ENCODE measurements at regions not wholly inside any gene's neighbourhood (a gene's known extent, or its start where the extent isn't known, plus 50 kb on each side); places are given as distances from the start of the nearest gene placed in this dataset.

DNA sequence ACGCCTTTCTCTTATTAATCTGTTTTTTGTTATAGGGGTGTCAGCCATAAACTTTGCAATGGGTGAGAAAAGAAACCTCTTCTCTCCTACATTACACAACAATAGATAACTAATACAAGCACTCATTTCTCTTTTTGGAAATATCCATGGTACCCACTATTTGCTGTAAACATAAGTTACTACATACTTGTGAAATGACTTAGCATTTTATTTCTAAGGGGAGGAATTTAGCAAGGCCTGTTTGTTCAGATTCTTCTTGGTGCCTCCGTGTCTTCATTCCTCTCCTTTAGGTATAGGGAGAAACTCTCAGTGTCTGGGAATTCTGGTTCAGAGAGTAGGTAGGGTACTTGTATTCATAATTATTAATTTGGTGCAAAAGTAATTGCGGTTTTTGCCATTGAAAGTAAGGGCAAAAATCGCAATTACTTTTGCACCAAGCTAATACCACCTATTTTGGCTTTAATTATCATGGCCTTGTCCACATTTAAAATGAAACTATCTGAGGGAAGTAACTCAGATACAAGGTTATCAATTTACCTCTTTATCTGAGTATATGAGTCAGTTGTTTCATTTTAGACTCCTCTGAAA, 134.8 kb downstream of the MREG start:
- H4K20me1 ChIP-seq (ENCODE audit: insufficient read depth) = no peaks in the 10 kb centered on the region
- H3K27ac ChIP-seq (ENCODE audit: low read depth in 2 of 2, low read length in 1 of 2) = no peak overlapping the region
- peaks cover 0 to 2% of the 10 kb centered on the region in 2 experiments for H3K36me3 ChIP-seq (replicated peaks in 1 of 2; ENCODE audit: control insufficient read depth in 1 of 2, insufficient read depth in 2 of 2, low read length in 1 of 2)
- no peak for DNase-seq
- H3K4me1 ChIP-seq (ENCODE audit: control insufficient read depth in 1 of 2, insufficient read depth in 2 of 2, low read depth in 1 of 2, low read length in 1 of 2) = 0 out of 4 replicates have a peak, but pooled peaks cover 0 to 9% of the 10 kb centered on the region in 2 experiments
- H3K4me2 ChIP-seq = no peak overlapping the region
- no peaks in the 10 kb centered on the region for H3K27me3 ChIP-seq (ENCODE audit: insufficient read depth)
- H3K9me3 ChIP-seq = no peaks in the 10 kb centered on the region
- 73% methylated on average over 4 of the region's 4 CpGs for WGBS (ENCODE audit: low lambda C conversion rate)
- H3K9me2 ChIP-seq = no peaks in the 10 kb centered on the region
- ChIA-PET CTCF (no interaction called here), POLR2A (no interaction called here)
- no peak overlapping the region for H3K9ac ChIP-seq
- no peaks in the 10 kb centered on the region for H3K79me2 ChIP-seq (ENCODE audit: insufficient read depth)
- H3F3A ChIP-seq (replicated peaks; ENCODE audit: insufficient read depth) = peaks cover 5% of the 10 kb centered on the region
- H3K4me3 ChIP-seq (ENCODE audit: low read depth in 2 of 2, low read length in 1 of 2) = no peak overlapping the region
- no peak overlapping the region for H2AFZ ChIP-seq (ENCODE audit: low read depth)
- TF ChIP-seq, protein P1, sequence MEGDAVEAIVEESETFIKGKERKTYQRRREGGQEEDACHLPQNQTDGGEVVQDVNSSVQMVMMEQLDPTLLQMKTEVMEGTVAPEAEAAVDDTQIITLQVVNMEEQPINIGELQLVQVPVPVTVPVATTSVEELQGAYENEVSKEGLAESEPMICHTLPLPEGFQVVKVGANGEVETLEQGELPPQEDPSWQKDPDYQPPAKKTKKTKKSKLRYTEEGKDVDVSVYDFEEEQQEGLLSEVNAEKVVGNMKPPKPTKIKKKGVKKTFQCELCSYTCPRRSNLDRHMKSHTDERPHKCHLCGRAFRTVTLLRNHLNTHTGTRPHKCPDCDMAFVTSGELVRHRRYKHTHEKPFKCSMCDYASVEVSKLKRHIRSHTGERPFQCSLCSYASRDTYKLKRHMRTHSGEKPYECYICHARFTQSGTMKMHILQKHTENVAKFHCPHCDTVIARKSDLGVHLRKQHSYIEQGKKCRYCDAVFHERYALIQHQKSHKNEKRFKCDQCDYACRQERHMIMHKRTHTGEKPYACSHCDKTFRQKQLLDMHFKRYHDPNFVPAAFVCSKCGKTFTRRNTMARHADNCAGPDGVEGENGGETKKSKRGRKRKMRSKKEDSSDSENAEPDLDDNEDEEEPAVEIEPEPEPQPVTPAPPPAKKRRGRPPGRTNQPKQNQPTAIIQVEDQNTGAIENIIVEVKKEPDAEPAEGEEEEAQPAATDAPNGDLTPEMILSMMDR (IDR thresholded peaks at IDR 0.05) = no peak
- no peak for TF ChIP-seq ELF1 (IDR thresholded peaks at IDR 0.05)
- TF ChIP-seq FOSL2 (IDR thresholded peaks at IDR 0.05; ENCODE audit: borderline replicate concordance, low read depth) = no peak
- TF ChIP-seq, protein P2, sequence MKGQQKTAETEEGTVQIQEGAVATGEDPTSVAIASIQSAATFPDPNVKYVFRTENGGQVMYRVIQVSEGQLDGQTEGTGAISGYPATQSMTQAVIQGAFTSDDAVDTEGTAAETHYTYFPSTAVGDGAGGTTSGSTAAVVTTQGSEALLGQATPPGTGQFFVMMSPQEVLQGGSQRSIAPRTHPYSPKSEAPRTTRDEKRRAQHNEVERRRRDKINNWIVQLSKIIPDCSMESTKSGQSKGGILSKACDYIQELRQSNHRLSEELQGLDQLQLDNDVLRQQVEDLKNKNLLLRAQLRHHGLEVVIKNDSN (IDR thresholded peaks at IDR 0.05; ENCODE audit: borderline replicate concordance, low read depth) = no peak
- no peak for TF ChIP-seq SIN3A (IDR thresholded peaks at IDR 0.05; ENCODE audit: borderline replicate concordance, low read depth, low read length)
- TF ChIP-seq YY1 (IDR thresholded peaks at IDR 0.05; ENCODE audit: low read depth) = no peak
- TF ChIP-seq NFIC (IDR thresholded peaks at IDR 0.05; ENCODE audit: borderline replicate concordance) = no peak
- TF ChIP-seq MXI1 (IDR thresholded peaks at IDR 0.05; ENCODE audit: low read depth, low read length) = no peak
- no peak for TF ChIP-seq RCOR1 (IDR thresholded peaks at IDR 0.05; ENCODE audit: low read length)
- no peak for TF ChIP-seq GABPA (IDR thresholded peaks at IDR 0.05; ENCODE audit: low read depth)
- TF ChIP-seq, protein P3, sequence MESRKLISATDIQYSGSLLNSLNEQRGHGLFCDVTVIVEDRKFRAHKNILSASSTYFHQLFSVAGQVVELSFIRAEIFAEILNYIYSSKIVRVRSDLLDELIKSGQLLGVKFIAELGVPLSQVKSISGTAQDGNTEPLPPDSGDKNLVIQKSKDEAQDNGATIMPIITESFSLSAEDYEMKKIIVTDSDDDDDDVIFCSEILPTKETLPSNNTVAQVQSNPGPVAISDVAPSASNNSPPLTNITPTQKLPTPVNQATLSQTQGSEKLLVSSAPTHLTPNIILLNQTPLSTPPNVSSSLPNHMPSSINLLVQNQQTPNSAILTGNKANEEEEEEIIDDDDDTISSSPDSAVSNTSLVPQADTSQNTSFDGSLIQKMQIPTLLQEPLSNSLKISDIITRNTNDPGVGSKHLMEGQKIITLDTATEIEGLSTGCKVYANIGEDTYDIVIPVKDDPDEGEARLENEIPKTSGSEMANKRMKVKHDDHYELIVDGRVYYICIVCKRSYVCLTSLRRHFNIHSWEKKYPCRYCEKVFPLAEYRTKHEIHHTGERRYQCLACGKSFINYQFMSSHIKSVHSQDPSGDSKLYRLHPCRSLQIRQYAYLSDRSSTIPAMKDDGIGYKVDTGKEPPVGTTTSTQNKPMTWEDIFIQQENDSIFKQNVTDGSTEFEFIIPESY (IDR thresholded peaks at IDR 0.05; ENCODE audit: borderline replicate concordance, low read depth) = no peak
- no peak for TF ChIP-seq RAD21 (IDR thresholded peaks at IDR 0.05; ENCODE audit: low read length)
- TF ChIP-seq JUND (IDR thresholded peaks at IDR 0.05) = no peak

DNA sequence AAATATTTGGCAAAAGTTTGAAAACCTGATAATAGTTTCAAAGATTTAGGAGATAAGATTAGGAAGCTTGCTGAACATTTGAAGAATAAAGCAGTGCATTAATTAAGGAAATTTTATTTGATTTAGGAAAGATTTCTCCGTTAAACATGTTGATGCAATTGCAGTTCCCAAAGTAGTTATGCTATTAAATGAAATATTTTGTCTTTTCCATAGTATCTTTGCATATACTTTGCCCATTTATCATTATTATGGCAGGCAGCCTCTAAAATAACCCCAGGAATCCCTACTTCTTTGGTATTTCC, 136.5 kb downstream of the MREG start:
- Histone ChIP-seq H3K9ac (no peak overlapping the region), H3K9me3 (no peaks in the 10 kb centered on the region), H3K36me3 (replicated peaks in 1 of 2; ENCODE audit: control insufficient read depth in 1 of 2, insufficient read depth in 2 of 2, low read length in 1 of 2) (peaks cover 0 to 2% of the 10 kb centered on the region in 2 experiments), H3K9me2 (no peaks in the 10 kb centered on the region), H3K27me3 (ENCODE audit: insufficient read depth) (no peaks in the 10 kb centered on the region), H3K4me1 (ENCODE audit: control insufficient read depth in 1 of 2, insufficient read depth in 2 of 2, low read depth in 1 of 2, low read length in 1 of 2) (0 out of 4 replicates have a peak, but pooled peaks cover 0 to 9% of the 10 kb centered on the region in 2 experiments), H2AFZ (ENCODE audit: low read depth) (no peak overlapping the region), H3K4me2 (no peak overlapping the region), H3K27ac (ENCODE audit: low read depth in 2 of 2, low read length in 1 of 2) (no peak overlapping the region), H4K20me1 (ENCODE audit: insufficient read depth) (no peaks in the 10 kb centered on the region), H3K79me2 (ENCODE audit: insufficient read depth) (no peaks in the 10 kb centered on the region), H3K4me3 (ENCODE audit: low read depth in 2 of 2, low read length in 1 of 2) (no peak overlapping the region), H3F3A (replicated peaks; ENCODE audit: insufficient read depth) (peaks cover 3% of the 10 kb centered on the region)
- DNase-seq = no peak
- ChIA-PET CTCF (interaction anchor here (0.6 to 0.9 kb wide), 2 partner anchors 16 to 331 kb away, joined by 3 read pairs; no protein-coding TSS in a partner anchor), POLR2A (interaction anchor here (0.6 kb wide), 1 partner anchor 418 kb away, joined by 4 read pairs; no protein-coding TSS in a partner anchor)
- WGBS (ENCODE audit: low lambda C conversion rate) = 84% methylated on average over 1 of the region's 1 CpG
- TF ChIP-seq GATA2 (CRISPR knock-in tag; IDR thresholded peaks at IDR 0.05) = no peak
- TF ChIP-seq ELF1 (IDR thresholded peaks at IDR 0.05) = no peak
- TF ChIP-seq NFIC (IDR thresholded peaks at IDR 0.05; ENCODE audit: borderline replicate concordance) = no peak
- TF ChIP-seq, protein P4, sequence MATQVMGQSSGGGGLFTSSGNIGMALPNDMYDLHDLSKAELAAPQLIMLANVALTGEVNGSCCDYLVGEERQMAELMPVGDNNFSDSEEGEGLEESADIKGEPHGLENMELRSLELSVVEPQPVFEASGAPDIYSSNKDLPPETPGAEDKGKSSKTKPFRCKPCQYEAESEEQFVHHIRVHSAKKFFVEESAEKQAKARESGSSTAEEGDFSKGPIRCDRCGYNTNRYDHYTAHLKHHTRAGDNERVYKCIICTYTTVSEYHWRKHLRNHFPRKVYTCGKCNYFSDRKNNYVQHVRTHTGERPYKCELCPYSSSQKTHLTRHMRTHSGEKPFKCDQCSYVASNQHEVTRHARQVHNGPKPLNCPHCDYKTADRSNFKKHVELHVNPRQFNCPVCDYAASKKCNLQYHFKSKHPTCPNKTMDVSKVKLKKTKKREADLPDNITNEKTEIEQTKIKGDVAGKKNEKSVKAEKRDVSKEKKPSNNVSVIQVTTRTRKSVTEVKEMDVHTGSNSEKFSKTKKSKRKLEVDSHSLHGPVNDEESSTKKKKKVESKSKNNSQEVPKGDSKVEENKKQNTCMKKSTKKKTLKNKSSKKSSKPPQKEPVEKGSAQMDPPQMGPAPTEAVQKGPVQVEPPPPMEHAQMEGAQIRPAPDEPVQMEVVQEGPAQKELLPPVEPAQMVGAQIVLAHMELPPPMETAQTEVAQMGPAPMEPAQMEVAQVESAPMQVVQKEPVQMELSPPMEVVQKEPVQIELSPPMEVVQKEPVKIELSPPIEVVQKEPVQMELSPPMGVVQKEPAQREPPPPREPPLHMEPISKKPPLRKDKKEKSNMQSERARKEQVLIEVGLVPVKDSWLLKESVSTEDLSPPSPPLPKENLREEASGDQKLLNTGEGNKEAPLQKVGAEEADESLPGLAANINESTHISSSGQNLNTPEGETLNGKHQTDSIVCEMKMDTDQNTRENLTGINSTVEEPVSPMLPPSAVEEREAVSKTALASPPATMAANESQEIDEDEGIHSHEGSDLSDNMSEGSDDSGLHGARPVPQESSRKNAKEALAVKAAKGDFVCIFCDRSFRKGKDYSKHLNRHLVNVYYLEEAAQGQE (IDR thresholded peaks at IDR 0.05; ENCODE audit: low read depth, low read length) = no peak
- TF ChIP-seq RFX5 (IDR thresholded peaks at IDR 0.05; ENCODE audit: low read length) = no peak
- TF ChIP-seq RCOR1 (IDR thresholded peaks at IDR 0.05; ENCODE audit: low read length) = no peak
- no peak for TF ChIP-seq EZH2phosphoT487 (IDR thresholded peaks at IDR 0.05; ENCODE audit: borderline replicate concordance, low read depth)
- no peak for TF ChIP-seq TAF1 (IDR thresholded peaks at IDR 0.05; ENCODE audit: borderline replicate concordance, low read depth, low read length)
- TF ChIP-seq POLR2AphosphoS5 (IDR thresholded peaks at IDR 0.05; ENCODE audit: low read depth, low read length) = no peak
- TF ChIP-seq, protein P5, sequence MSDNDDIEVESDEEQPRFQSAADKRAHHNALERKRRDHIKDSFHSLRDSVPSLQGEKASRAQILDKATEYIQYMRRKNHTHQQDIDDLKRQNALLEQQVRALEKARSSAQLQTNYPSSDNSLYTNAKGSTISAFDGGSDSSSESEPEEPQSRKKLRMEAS (IDR thresholded peaks at IDR 0.05; ENCODE audit: low read depth) = no peak
- no peak for TF ChIP-seq CHD2 (IDR thresholded peaks at IDR 0.05; ENCODE audit: low read length, partially characterized antibody)

Measured in SK-N-SH (cell line).